ENCODE measurements at regions not wholly inside any gene's neighbourhood (a gene's known extent, or its start where the extent isn't known, plus 50 kb on each side); places are given as distances from the start of the nearest gene placed in this dataset.

- no peak for TF ChIP-seq CTCF (IDR thresholded peaks at IDR 0.05)
- TF ChIP-seq POLR2A (IDR thresholded peaks at IDR 0.05) = no peak
- no peak for TF ChIP-seq POLR2AphosphoS5 (IDR thresholded peaks at IDR 0.05)
- TF ChIP-seq EP300 (IDR thresholded peaks at IDR 0.05) = no peak
Observed at GRCh38 chr3:155996882-155997281, 123.5 kb upstream of the KCNAB1 start.

Measured in gastroesophageal sphincter (tissue), 3 donors.